Erythroblast (primary cell): ENCODE measurements at regions not wholly inside any gene's neighbourhood (a gene's known extent, or its start where the extent isn't known, plus 50 kb on each side); places are given as distances from the start of the nearest gene placed in this dataset.
"Not testable (repeated sequence)": the region's sequence is repeated elsewhere in the genome, so short reads cannot be mapped to it uniquely, and the experiment has no call there.

ENCODE experiments used
- DNase-seq, 2 experiments: peaks; one replicate each; lab custom pipeline; 2025; lab: John Stamatoyannopoulos, UW
- GATA1 ChIP-seq: IDR thresholded peaks from 2 replicates; pipeline ENCODE4 v1.6.1; 2011; ENCODE audit warnings: low read depth, mild to moderate bottlenecking, control low read depth, low read length, moderate library complexity
- POLR2A ChIP-seq: IDR thresholded peaks from 2 replicates; pipeline ENCODE4 v1.6.1; 2011; ENCODE audit warnings: mild to moderate bottlenecking, low read length

GRCh38 chr2:21194147-21194546, 70.4 kb downstream of the TDRD15 start:
- no peak for TF ChIP-seq GATA1
- no peak for DNase-seq

- no peak for DNase-seq
- TF ChIP-seq POLR2A (no peak), GATA1 (no peak)
Observed at GRCh38 chr2:21194858-21195271, 71.1 kb downstream of the TDRD15 start.

- no peak for TF ChIP-seq GATA1
- no peak for TF ChIP-seq POLR2A
- DNase-seq = no peak
Observed at GRCh38 chr2:21195326-21195725, 71.6 kb downstream of the TDRD15 start.

DNA sequence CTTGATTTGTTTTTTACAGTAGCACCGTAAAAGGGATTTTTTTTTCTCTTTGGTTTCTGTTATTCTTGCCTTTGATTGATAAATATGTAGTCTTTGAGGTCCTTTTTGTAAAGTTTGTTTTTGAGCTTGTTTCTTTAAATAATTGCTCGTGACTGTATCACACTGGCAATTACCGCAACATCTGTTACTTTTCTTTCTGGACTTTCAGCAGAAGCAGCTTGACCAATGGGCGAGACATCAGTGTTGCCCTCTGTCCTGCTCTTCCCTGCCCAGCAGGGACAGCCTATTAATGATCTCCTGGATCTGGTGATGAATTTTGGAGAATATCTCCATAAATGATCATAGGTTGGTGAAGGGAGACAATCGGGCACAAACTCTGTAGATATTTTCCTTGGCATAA, 74.9 kb downstream of the TDRD15 start:
- no peak for TF ChIP-seq GATA1
- no peak for TF ChIP-seq POLR2A
- no peak for DNase-seq

- no peak for TF ChIP-seq POLR2A
- TF ChIP-seq GATA1 = no peak
- DNase-seq = no peak
Observed at GRCh38 chr2:21203976-21204375, 80.2 kb downstream of the TDRD15 start.

DNA sequence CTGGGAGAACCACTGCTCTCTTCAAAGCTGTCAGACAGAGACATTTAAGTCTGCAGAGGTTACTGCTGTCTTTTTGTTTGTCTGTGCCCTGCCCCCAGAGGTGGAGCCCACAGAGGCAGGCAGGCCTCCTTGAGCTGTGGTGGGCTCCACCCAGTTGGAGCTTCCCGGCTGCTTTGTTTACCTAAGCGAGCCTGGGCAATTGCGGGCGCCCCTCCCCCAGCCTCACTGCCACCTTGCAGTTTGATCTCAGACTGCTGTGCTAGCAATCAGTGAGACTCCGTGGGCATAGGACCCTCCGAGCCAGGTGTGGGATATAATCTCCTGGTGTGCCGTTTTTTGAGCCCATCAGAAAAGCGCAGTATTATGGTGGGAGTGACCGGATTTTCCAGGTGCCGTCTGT, 90.3 kb downstream of the TDRD15 start:
- not testable (repeated sequence) for DNase-seq

- no peak for TF ChIP-seq GATA1
- TF ChIP-seq POLR2A = no peak
- no peak for DNase-seq
Observed at GRCh38 chr2:21217442-21217841, 93.7 kb downstream of the TDRD15 start.

DNA sequence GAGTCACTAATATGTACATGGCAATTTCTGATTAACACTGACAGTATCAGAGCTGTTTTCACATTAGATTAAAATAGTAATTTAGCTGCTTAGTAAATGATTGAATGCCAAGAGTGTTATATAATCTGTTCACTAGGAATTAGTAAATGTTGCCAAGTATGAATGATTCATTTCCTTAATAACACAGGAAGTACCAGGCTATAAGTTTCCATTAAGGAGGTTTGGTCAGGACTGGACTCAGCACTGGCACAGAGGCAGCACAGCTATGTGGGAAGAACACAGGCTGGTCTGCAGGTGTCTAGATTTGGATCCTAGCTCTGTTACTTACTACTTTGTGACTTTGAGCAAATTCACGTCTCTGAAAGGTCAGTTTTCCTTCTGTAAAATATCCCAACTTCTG, 97.2 kb downstream of the TDRD15 start:
- no peak for DNase-seq
- TF ChIP-seq GATA1 (no peak), POLR2A (no peak)

- DNase-seq = no peak
- TF ChIP-seq GATA1 = no peak
- no peak for TF ChIP-seq POLR2A
Observed at GRCh38 chr2:21223618-21224017, 99.8 kb downstream of the TDRD15 start.

- peak; percentile 89 to 96 for DNase-seq
- no peak for TF ChIP-seq GATA1
- no peak for TF ChIP-seq POLR2A
Observed at GRCh38 chr2:21228041-21228895, 104.5 kb downstream of the TDRD15 start.

GRCh38 chr2:21229302-21229701, 105.5 kb downstream of the TDRD15 start:
- DNase-seq = peak in 1 of 2 experiments; percentile 38
- no peak for TF ChIP-seq POLR2A
- TF ChIP-seq GATA1 = no peak

GRCh38 chr2:21230140-21230539, 106.4 kb downstream of the TDRD15 start:
- no peak for TF ChIP-seq POLR2A
- no peak for TF ChIP-seq GATA1
- DNase-seq = no peak

DNA sequence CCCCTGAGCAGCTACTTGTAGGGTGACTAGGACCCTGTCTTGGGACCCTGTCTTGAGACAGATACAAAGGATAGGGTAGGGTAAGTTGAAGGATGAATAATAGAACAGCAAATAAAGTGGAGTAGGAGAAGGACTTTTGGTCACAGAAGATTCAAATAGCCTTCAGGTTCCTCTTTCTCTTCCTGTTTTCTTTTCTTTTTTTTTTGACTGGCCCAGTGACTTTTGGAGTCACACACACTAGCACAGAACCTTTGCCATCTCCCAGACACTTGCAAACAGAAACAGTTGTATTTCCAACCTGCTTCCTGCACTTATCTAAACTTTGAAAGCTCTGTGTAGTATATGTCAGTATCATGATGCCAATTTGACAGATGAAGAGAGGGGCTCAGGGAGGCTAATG, 108.2 kb downstream of the TDRD15 start:
- DNase-seq = no peak
- no peak for TF ChIP-seq GATA1
- TF ChIP-seq POLR2A = no peak

DNA sequence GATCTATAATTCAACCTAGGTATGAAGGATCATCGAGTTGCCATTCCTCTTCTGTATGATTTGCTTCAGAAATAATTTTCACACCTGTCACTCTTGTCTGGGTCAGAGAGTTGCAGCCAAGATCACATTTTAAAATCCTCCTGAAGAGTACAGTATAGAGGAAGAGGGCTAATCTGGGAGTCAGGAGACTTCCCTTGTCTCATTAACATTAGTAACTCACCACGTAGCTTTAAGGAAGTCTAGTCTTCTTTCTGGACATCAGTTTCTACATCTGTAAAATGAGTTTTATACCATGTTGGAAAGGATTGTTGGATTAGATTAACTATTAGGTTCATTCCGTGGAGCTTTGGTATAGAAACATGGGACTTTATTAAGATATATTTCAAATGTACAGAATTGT, 109.4 kb downstream of the TDRD15 start:
- DNase-seq = no peak
- TF ChIP-seq POLR2A (no peak), GATA1 (no peak)

GRCh38 chr2:21234001-21234400, 110.2 kb downstream of the TDRD15 start:
- TF ChIP-seq GATA1 = no peak
- TF ChIP-seq POLR2A = no peak
- no peak for DNase-seq
